ENCODE measurements at regions not wholly inside any gene's neighbourhood (a gene's known extent, or its start where the extent isn't known, plus 50 kb on each side); places are given as distances from the start of the nearest gene placed in this dataset.

- Histone ChIP-seq H3K9me3 (ENCODE audit: control insufficient read depth, low read depth, low read length) (no peaks in the 10 kb centered on the region), H3K79me2 (ENCODE audit: control insufficient read depth, insufficient read depth, low read length) (no peaks in the 10 kb centered on the region), H3K9me1 (ENCODE audit: control insufficient read depth, extremely low read depth, insufficient read depth, low read length) (no peaks in the 10 kb centered on the region), H3K27me3 (ENCODE audit: control insufficient read depth, extremely low read depth, insufficient read depth, low read length) (no peaks in the 10 kb centered on the region), H3K9ac (ENCODE audit: control insufficient read depth, extremely low read depth, insufficient read depth, low read length) (no peak overlapping the region), H3K4me2 (ENCODE audit: control insufficient read depth, extremely low read depth, insufficient read depth, low read depth, low read length) (no peak overlapping the region), H3K4me3 (ENCODE audit: control insufficient read depth in 2 of 3, extremely low read depth in 1 of 3, insufficient read depth in 2 of 3, low read depth in 1 of 3, low read length in 3 of 3) (no peak overlapping the region), H3K4me1 (ENCODE audit: control insufficient read depth, extremely low read depth, insufficient read depth, low read length) (peaks cover 8% of the 10 kb centered on the region), H3K27ac (ENCODE audit: control insufficient read depth, insufficient read depth, low read length) (no peak overlapping the region), H2AFZ (ENCODE audit: control insufficient read depth, low read length) (no peak overlapping the region), H3K36me3 (ENCODE audit: control insufficient read depth in 2 of 2, extremely low read depth in 1 of 2, insufficient read depth in 2 of 2, low read length in 2 of 2) (no peaks in the 10 kb centered on the region), H4K20me1 (ENCODE audit: control insufficient read depth, extremely low read depth, insufficient read depth, low read length) (no peaks in the 10 kb centered on the region)
- TF ChIP-seq CTCF (optimal IDR thresholded peaks at IDR 0.05 in 1 of 3, IDR thresholded peaks at IDR 0.05 in 1 of 3, conservative IDR thresholded peaks at IDR 0.05 in 1 of 3; ENCODE audit: extremely low read depth in 1 of 3, insufficient read depth in 2 of 3, low read length in 3 of 3) (no peak), EZH2 (IDR thresholded peaks at IDR 0.05; ENCODE audit: low read length) (no peak)
- dilution Hi-C loops (cut with MboI; ENCODE audit: extremely low pct_ligation_motif_present, low sequenced_read_pairs) = no loop called here
- DNase-seq (ENCODE audit: low read depth, low spot score) = no peak
- FAIRE-seq = no peak
Measured at GRCh38 chr2:160912276-160912675, 248.0 kb upstream of the TANK start.

- Histone ChIP-seq H3K27me3 (ENCODE audit: control insufficient read depth, extremely low read depth, insufficient read depth, low read length) (no peaks in the 10 kb centered on the region), H3K4me2 (ENCODE audit: control insufficient read depth, extremely low read depth, insufficient read depth, low read depth, low read length) (no peak overlapping the region), H2AFZ (ENCODE audit: control insufficient read depth, low read length) (no peak overlapping the region), H3K4me1 (ENCODE audit: control insufficient read depth, extremely low read depth, insufficient read depth, low read length) (no peaks in the 10 kb centered on the region), H3K9me3 (ENCODE audit: control insufficient read depth, low read depth, low read length) (no peaks in the 10 kb centered on the region), H3K79me2 (ENCODE audit: control insufficient read depth, insufficient read depth, low read length) (no peaks in the 10 kb centered on the region), H3K27ac (ENCODE audit: control insufficient read depth, insufficient read depth, low read length) (no peak overlapping the region), H3K4me3 (ENCODE audit: control insufficient read depth in 2 of 3, extremely low read depth in 1 of 3, insufficient read depth in 2 of 3, low read depth in 1 of 3, low read length in 3 of 3) (no peak overlapping the region), H4K20me1 (ENCODE audit: control insufficient read depth, extremely low read depth, insufficient read depth, low read length) (no peaks in the 10 kb centered on the region), H3K9me1 (ENCODE audit: control insufficient read depth, extremely low read depth, insufficient read depth, low read length) (no peaks in the 10 kb centered on the region), H3K9ac (ENCODE audit: control insufficient read depth, extremely low read depth, insufficient read depth, low read length) (no peak overlapping the region), H3K36me3 (ENCODE audit: control insufficient read depth in 2 of 2, extremely low read depth in 1 of 2, insufficient read depth in 2 of 2, low read length in 2 of 2) (no peaks in the 10 kb centered on the region)
- dilution Hi-C loops (cut with MboI; ENCODE audit: extremely low pct_ligation_motif_present, low sequenced_read_pairs) = no loop called here
- DNase-seq (ENCODE audit: low read depth, low spot score) (no peak), FAIRE-seq (no peak)
- TF ChIP-seq CTCF (optimal IDR thresholded peaks at IDR 0.05 in 1 of 3, IDR thresholded peaks at IDR 0.05 in 1 of 3, conservative IDR thresholded peaks at IDR 0.05 in 1 of 3; ENCODE audit: extremely low read depth in 1 of 3, insufficient read depth in 2 of 3, low read length in 3 of 3) (no peak), EZH2 (IDR thresholded peaks at IDR 0.05; ENCODE audit: low read length) (no peak)
Measured at GRCh38 chr2:160913323-160913722, 246.9 kb upstream of the TANK start.

Data from keratinocyte (primary cell).